ENCODE measurements at regions not wholly inside any gene's neighbourhood (a gene's known extent, or its start where the extent isn't known, plus 50 kb on each side); places are given as distances from the start of the nearest gene placed in this dataset.

DNA sequence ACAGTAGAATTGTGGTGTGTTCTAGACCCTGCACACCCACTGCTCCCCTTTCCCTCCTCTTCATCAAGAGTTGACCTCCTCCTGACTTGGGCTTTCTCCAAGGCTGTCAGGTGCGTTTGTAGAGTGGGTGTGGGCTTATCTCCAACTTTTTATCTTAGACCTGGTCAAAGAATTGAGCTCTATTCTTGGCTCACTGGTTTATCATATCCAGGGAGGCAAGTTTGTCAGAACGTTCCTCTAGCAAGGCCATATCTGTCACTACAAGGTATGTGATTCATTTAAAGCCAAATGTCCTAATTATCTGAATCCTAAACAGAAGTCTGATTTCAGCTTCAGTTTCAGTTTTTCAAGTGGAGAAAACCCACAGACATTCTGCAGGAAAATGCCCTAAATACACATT, 117.1 kb upstream of the MGAT5 start:
- no peak for TF ChIP-seq CTCF (IDR thresholded peaks at IDR 0.05)
- no peak for TF ChIP-seq POLR2A (IDR thresholded peaks at IDR 0.05)
- TF ChIP-seq POLR2AphosphoS5 (IDR thresholded peaks at IDR 0.05): no peak
